OCI-LY7 (cell line): ENCODE measurements at regions not wholly inside any gene's neighbourhood (a gene's known extent, or its start where the extent isn't known, plus 50 kb on each side); places are given as distances from the start of the nearest gene placed in this dataset.

ENCODE experiments used
- EZH2phosphoT487 ChIP-seq: fragments of 200-600 bp; sonication (generic); IDR thresholded peaks from 2 replicates; pipeline ENCODE4 v1.6.1; 2018; ENCODE audit warnings: low read depth, borderline replicate concordance, mild to moderate bottlenecking, mixed run types, antibody characterized with exemption, low read length, moderate library complexity, mixed read lengths
- TF ChIP-seq, protein P1 (sequence below): fragments of 200-600 bp; sonication (generic); conservative IDR thresholded peaks from 2 replicates; pipeline ENCODE4 v1.5.1; 2014; ENCODE audit warnings: mild to moderate bottlenecking, antibody characterized with exemption, low read length, moderate library complexity, mixed read lengths

- TF ChIP-seq EZH2phosphoT487: no peak
- TF ChIP-seq, protein P1, sequence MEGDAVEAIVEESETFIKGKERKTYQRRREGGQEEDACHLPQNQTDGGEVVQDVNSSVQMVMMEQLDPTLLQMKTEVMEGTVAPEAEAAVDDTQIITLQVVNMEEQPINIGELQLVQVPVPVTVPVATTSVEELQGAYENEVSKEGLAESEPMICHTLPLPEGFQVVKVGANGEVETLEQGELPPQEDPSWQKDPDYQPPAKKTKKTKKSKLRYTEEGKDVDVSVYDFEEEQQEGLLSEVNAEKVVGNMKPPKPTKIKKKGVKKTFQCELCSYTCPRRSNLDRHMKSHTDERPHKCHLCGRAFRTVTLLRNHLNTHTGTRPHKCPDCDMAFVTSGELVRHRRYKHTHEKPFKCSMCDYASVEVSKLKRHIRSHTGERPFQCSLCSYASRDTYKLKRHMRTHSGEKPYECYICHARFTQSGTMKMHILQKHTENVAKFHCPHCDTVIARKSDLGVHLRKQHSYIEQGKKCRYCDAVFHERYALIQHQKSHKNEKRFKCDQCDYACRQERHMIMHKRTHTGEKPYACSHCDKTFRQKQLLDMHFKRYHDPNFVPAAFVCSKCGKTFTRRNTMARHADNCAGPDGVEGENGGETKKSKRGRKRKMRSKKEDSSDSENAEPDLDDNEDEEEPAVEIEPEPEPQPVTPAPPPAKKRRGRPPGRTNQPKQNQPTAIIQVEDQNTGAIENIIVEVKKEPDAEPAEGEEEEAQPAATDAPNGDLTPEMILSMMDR: no peak
Measured at GRCh38 chr5:60084226-60084625, 190.7 kb upstream of the PDE4D start.
